MM.1S (cell line): ENCODE measurements at regions not wholly inside any gene's neighbourhood (a gene's known extent, or its start where the extent isn't known, plus 50 kb on each side); places are given as distances from the start of the nearest gene placed in this dataset.

ENCODE experiments used
- DNase-seq: peaks from one replicate; pipeline ENCODE4 v3.0.0-alpha.2; 2015
- H2AFZ ChIP-seq: fragments of 300-600 bp; sonication (generic); 2 replicates; pipeline ENCODE4 v1.6.0; 2016; ENCODE audit warnings: antibody characterized with exemption, low read length
- H3F3A ChIP-seq: fragments of 300-600 bp; sonication (generic); 2 replicates; pipeline ENCODE4 v1.6.1; 2016; ENCODE audit warnings: mild to moderate bottlenecking, antibody characterized with exemption, low read length, moderate library complexity, mixed read lengths; ENCODE audit not compliant: insufficient read depth
- H3K27ac ChIP-seq: fragments of 300-600 bp; sonication (generic); 2 replicates; pipeline ENCODE4 v1.5.1; 2016; ENCODE audit warnings: mild to moderate bottlenecking, low read length
- H3K27me3 ChIP-seq: fragments of 300-600 bp; sonication (generic); replicated peaks from 2 replicates; pipeline ENCODE4 v1.6.0; 2016; ENCODE audit warnings: low read length; ENCODE audit not compliant: insufficient read depth
- H3K36me3 ChIP-seq: fragments of 300-600 bp; sonication (generic); replicated peaks from 2 replicates; pipeline ENCODE4 v1.6.1; 2016; ENCODE audit warnings: mild to moderate bottlenecking, low read length, mixed read lengths; ENCODE audit not compliant: insufficient read depth
- H3K4me1 ChIP-seq: fragments of 300-600 bp; sonication (generic); 2 replicates; pipeline ENCODE4 v1.6.1; 2016; ENCODE audit warnings: low read length, mixed read lengths
- H3K4me2 ChIP-seq: fragments of 300-600 bp; sonication (generic); 2 replicates; pipeline ENCODE4 v1.6.0; 2016; ENCODE audit warnings: low read depth, low read length
- H3K4me3 ChIP-seq: fragments of 300-600 bp; sonication (generic); 2 replicates; pipeline ENCODE4 v1.5.1; 2016; ENCODE audit warnings: low read length, mixed read lengths
- H3K79me2 ChIP-seq: fragments of 300-600 bp; sonication (generic); 2 replicates; pipeline ENCODE4 v1.6.1; 2016; ENCODE audit warnings: mixed run types, low read length, mixed read lengths
- H3K9ac ChIP-seq: fragments of 300-600 bp; sonication (generic); 2 replicates; pipeline ENCODE4 v1.6.1; 2016; ENCODE audit warnings: low read length, mixed read lengths
- H3K9me2 ChIP-seq: fragments of 300-600 bp; sonication (generic); replicated peaks from 2 replicates; pipeline ENCODE4 v1.6.1; 2016; ENCODE audit warnings: mild to moderate bottlenecking, low read length, mixed read lengths; ENCODE audit not compliant: insufficient read depth
- H3K9me3 ChIP-seq: fragments of 300-600 bp; sonication (generic); replicated peaks from 2 replicates; pipeline ENCODE4 v1.6.1; 2016; ENCODE audit warnings: mild to moderate bottlenecking, low read length, mixed read lengths; ENCODE audit not compliant: insufficient read depth
- H4K20me1 ChIP-seq: fragments of 300-600 bp; sonication (generic); 2 replicates; pipeline ENCODE4 v1.6.1; 2016; ENCODE audit warnings: mild to moderate bottlenecking, low read length, moderate library complexity, mixed read lengths; ENCODE audit not compliant: insufficient read depth
- EZH2 ChIP-seq: fragments of 300-600 bp; sonication (generic); optimal IDR thresholded peaks from 2 replicates; pipeline ENCODE3; 2017; ENCODE audit warnings: low read depth, mild to moderate bottlenecking, antibody characterized with exemption, low read length, mixed read lengths
- EZH2phosphoT487 ChIP-seq: fragments of 300-600 bp; sonication (generic); IDR thresholded peaks from 2 replicates; pipeline ENCODE4 v1.6.1; 2018; ENCODE audit warnings: antibody characterized with exemption, low read length
- TF ChIP-seq, protein P1 (sequence below): fragments of 300-600 bp; sonication (generic); IDR thresholded peaks from 2 replicates; pipeline ENCODE4 v1.5.1; 2016; ENCODE audit warnings: antibody characterized with exemption, low read length, mixed read lengths

DNA sequence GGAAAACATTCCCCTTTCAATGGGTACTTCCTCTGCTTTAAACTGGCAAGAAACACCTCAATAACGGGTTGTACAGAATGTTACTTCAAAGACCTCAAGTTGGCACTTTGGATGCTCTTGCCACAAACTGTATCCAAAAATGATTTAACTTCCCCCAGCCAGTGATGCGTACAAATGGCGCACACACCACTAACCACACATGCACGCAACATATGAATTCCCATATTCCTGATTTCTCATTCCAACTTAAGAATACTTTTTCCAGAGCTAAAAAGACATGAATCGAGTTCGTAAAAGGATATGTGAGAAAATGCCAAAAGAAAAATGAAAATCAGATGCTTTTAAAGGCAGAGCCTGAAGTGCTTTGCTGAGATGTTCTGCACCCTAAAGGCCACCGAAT, 388.0 kb upstream of the PIK3R1 start:
- Histone ChIP-seq H3K9me3 (no peaks in the 10 kb centered on the region), H2AFZ (no peak overlapping the region)

DNA sequence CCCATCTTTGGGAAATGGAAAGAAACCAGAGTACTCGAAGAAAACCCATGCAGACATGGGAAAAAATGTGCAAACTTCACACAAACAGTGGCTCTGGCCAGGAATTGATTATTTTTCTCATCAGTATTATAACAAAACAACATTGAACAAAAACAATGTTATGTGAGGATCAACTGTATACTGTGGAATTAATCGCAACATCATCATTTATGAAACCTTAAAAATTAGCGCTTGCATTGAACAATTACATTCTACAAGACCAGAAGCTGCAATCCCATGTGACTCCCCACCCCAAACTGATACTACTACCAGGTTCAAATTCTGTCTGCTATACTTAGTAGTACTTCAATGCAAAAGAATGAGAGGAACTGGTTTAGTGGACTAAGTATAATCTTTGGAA, 390.7 kb upstream of the PIK3R1 start:
- H3K9me2 ChIP-seq: no peaks in the 10 kb centered on the region
- H3K27me3 ChIP-seq: no peaks in the 10 kb centered on the region
- no peak overlapping the region for H3K4me3 ChIP-seq
- H3K36me3 ChIP-seq: no peaks in the 10 kb centered on the region
- no peak overlapping the region for H3K27ac ChIP-seq
- H2AFZ ChIP-seq: no peak overlapping the region
- no peaks in the 10 kb centered on the region for H3K79me2 ChIP-seq
- H3K9me3 ChIP-seq: no peaks in the 10 kb centered on the region
- DNase-seq: no peak
- TF ChIP-seq EZH2phosphoT487: no peak
- TF ChIP-seq EZH2: no peak
- TF ChIP-seq, protein P1, sequence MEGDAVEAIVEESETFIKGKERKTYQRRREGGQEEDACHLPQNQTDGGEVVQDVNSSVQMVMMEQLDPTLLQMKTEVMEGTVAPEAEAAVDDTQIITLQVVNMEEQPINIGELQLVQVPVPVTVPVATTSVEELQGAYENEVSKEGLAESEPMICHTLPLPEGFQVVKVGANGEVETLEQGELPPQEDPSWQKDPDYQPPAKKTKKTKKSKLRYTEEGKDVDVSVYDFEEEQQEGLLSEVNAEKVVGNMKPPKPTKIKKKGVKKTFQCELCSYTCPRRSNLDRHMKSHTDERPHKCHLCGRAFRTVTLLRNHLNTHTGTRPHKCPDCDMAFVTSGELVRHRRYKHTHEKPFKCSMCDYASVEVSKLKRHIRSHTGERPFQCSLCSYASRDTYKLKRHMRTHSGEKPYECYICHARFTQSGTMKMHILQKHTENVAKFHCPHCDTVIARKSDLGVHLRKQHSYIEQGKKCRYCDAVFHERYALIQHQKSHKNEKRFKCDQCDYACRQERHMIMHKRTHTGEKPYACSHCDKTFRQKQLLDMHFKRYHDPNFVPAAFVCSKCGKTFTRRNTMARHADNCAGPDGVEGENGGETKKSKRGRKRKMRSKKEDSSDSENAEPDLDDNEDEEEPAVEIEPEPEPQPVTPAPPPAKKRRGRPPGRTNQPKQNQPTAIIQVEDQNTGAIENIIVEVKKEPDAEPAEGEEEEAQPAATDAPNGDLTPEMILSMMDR: no peak
- no peaks in the 10 kb centered on the region for H3K4me1 ChIP-seq
- no peaks in the 10 kb centered on the region for H3F3A ChIP-seq
- H4K20me1 ChIP-seq: no peaks in the 10 kb centered on the region
- H3K4me2 ChIP-seq: no peak overlapping the region
- no peak overlapping the region for H3K9ac ChIP-seq

More for the DNA sequence above, 388.0 kb upstream of the PIK3R1 start:
- H3K36me3 ChIP-seq: no peaks in the 10 kb centered on the region
- TF ChIP-seq, protein P1: no peak
- TF ChIP-seq EZH2 (no peak), EZH2phosphoT487 (no peak)
- H3K4me2 ChIP-seq: no peak overlapping the region
- H3K79me2 ChIP-seq: no peaks in the 10 kb centered on the region
- no peaks in the 10 kb centered on the region for H3K9me2 ChIP-seq
- H4K20me1 ChIP-seq: no peaks in the 10 kb centered on the region
- no peaks in the 10 kb centered on the region for H3F3A ChIP-seq
- no peak for DNase-seq
- H3K27ac ChIP-seq: no peak overlapping the region
- no peak overlapping the region for H3K9ac ChIP-seq
- H3K27me3 ChIP-seq: no peaks in the 10 kb centered on the region
- H3K4me3 ChIP-seq: no peak overlapping the region
- H3K4me1 ChIP-seq: no peaks in the 10 kb centered on the region

DNA sequence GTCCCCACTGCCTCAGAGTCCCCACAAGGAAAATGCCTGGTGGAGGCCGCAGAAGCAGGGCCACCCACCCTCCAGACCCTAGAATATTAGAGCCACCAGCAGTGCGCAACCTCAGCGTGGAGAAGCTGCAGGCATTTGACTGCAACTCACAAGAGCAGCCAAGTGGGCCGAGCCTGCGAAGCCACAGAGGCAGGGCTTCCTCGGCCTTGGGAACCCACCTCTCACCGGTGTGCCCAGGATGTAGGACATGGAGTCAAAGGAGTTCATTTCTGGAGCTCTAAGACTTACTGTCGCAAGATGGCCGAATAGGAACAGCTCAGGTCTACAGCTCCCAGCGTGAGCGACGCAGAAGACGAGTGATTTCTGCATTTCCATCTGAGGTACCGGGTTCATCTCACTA, 397.9 kb upstream of the PIK3R1 start:
- Histone ChIP-seq H3F3A (no peaks in the 10 kb centered on the region), H3K4me2 (no peak overlapping the region), H3K4me1 (no peaks in the 10 kb centered on the region), H3K79me2 (no peaks in the 10 kb centered on the region), H3K9me2 (no peaks in the 10 kb centered on the region), H4K20me1 (no peaks in the 10 kb centered on the region), H3K27me3 (no peaks in the 10 kb centered on the region), H3K9me3 (no peaks in the 10 kb centered on the region), H3K4me3 (no peak overlapping the region), H3K9ac (no peak overlapping the region), H2AFZ (no peak overlapping the region), H3K36me3 (no peaks in the 10 kb centered on the region), H3K27ac (no peak overlapping the region)
- no peak for DNase-seq
- no peak for TF ChIP-seq EZH2
- no peak for TF ChIP-seq EZH2phosphoT487
- TF ChIP-seq, protein P1: no peak
